HepG2 (cell line): ENCODE measurements at regions not wholly inside any gene's neighbourhood (a gene's known extent, or its start where the extent isn't known, plus 50 kb on each side); places are given as distances from the start of the nearest gene placed in this dataset.

Experiments used
- CEBPB ChIP-seq: IDR thresholded peaks from 2 replicates; pipeline ENCODE4 v1.6.1; 2011; ENCODE audit warnings: low read depth, low read length, improper control_type of control experiment, borderline replicate concordance
- DR1 ChIP-seq: sonication (generic); formaldehyde crosslinking; IDR thresholded peaks from 2 replicates; pipeline ENCODE4 v1.8.0; 2021; ENCODE audit warnings: mild to moderate bottlenecking, missing genetic modification reagents, inconsistent platforms
- ELF4 ChIP-seq: sonication (generic); formaldehyde crosslinking; IDR thresholded peaks from 2 replicates; pipeline ENCODE4 v1.5.0; 2020; ENCODE audit warnings: missing genetic modification reagents, mild to moderate bottlenecking, moderate library complexity, borderline replicate concordance
- ZNF354B ChIP-seq: sonication (generic); formaldehyde crosslinking; IDR thresholded peaks from 2 replicates; pipeline ENCODE4 v1.8.0; 2022; ENCODE audit warnings: mild to moderate bottlenecking, missing genetic modification reagents
- ZNF761 ChIP-seq: sonication (generic); formaldehyde crosslinking; conservative IDR thresholded peaks from 2 replicates; pipeline ENCODE4 v1.4.0; 2020; ENCODE audit warnings: mild to moderate bottlenecking, missing genetic modification reagents
- TF ChIP-seq, protein P1 (sequence below): fragments of 450-650 bp; IDR thresholded peaks from 2 replicates; pipeline ENCODE4 v1.6.1; 2017; ENCODE audit warnings: mild to moderate bottlenecking
- TF ChIP-seq, protein P2 (sequence below): sonication (generic); formaldehyde crosslinking; IDR thresholded peaks from 2 replicates; pipeline ENCODE4 v1.4.0; 2020; ENCODE audit warnings: missing genetic modification reagents
- TF ChIP-seq, protein P3 (sequence below): sonication (generic); formaldehyde crosslinking; IDR thresholded peaks from 2 replicates; pipeline ENCODE4 v1.5.1; 2020; ENCODE audit warnings: mild to moderate bottlenecking, missing genetic modification reagents, moderate library complexity
- TF ChIP-seq, protein P4 (sequence below): sonication (generic); formaldehyde crosslinking; IDR thresholded peaks from 2 replicates; pipeline ENCODE4 v1.5.1; 2020; ENCODE audit warnings: mild to moderate bottlenecking, missing genetic modification reagents

- TF ChIP-seq, protein P1, sequence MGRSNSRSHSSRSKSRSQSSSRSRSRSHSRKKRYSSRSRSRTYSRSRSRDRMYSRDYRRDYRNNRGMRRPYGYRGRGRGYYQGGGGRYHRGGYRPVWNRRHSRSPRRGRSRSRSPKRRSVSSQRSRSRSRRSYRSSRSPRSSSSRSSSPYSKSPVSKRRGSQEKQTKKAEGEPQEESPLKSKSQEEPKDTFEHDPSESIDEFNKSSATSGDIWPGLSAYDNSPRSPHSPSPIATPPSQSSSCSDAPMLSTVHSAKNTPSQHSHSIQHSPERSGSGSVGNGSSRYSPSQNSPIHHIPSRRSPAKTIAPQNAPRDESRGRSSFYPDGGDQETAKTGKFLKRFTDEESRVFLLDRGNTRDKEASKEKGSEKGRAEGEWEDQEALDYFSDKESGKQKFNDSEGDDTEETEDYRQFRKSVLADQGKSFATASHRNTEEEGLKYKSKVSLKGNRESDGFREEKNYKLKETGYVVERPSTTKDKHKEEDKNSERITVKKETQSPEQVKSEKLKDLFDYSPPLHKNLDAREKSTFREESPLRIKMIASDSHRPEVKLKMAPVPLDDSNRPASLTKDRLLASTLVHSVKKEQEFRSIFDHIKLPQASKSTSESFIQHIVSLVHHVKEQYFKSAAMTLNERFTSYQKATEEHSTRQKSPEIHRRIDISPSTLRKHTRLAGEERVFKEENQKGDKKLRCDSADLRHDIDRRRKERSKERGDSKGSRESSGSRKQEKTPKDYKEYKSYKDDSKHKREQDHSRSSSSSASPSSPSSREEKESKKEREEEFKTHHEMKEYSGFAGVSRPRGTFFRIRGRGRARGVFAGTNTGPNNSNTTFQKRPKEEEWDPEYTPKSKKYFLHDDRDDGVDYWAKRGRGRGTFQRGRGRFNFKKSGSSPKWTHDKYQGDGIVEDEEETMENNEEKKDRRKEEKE: no peak
- TF ChIP-seq, protein P2, sequence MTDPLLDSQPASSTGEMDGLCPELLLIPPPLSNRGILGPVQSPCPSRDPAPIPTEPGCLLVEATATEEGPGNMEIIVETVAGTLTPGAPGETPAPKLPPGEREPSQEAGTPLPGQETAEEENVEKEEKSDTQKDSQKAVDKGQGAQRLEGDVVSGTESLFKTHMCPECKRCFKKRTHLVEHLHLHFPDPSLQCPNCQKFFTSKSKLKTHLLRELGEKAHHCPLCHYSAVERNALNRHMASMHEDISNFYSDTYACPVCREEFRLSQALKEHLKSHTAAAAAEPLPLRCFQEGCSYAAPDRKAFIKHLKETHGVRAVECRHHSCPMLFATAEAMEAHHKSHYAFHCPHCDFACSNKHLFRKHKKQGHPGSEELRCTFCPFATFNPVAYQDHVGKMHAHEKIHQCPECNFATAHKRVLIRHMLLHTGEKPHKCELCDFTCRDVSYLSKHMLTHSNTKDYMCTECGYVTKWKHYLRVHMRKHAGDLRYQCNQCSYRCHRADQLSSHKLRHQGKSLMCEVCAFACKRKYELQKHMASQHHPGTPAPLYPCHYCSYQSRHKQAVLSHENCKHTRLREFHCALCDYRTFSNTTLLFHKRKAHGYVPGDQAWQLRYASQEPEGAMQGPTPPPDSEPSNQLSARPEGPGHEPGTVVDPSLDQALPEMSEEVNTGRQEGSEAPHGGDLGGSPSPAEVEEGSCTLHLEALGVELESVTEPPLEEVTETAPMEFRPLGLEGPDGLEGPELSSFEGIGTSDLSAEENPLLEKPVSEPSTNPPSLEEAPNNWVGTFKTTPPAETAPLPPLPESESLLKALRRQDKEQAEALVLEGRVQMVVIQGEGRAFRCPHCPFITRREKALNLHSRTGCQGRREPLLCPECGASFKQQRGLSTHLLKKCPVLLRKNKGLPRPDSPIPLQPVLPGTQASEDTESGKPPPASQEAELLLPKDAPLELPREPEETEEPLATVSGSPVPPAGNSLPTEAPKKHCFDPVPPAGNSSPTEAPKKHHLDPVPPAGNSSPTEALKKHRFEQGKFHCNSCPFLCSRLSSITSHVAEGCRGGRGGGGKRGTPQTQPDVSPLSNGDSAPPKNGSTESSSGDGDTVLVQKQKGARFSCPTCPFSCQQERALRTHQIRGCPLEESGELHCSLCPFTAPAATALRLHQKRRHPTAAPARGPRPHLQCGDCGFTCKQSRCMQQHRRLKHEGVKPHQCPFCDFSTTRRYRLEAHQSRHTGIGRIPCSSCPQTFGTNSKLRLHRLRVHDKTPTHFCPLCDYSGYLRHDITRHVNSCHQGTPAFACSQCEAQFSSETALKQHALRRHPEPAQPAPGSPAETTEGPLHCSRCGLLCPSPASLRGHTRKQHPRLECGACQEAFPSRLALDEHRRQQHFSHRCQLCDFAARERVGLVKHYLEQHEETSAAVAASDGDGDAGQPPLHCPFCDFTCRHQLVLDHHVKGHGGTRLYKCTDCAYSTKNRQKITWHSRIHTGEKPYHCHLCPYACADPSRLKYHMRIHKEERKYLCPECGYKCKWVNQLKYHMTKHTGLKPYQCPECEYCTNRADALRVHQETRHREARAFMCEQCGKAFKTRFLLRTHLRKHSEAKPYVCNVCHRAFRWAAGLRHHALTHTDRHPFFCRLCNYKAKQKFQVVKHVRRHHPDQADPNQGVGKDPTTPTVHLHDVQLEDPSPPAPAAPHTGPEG (CRISPR knock-in tag): no peak
- TF ChIP-seq DR1 (CRISPR knock-in tag) (no peak), ZNF354B (CRISPR knock-in tag) (no peak), ZNF761 (CRISPR knock-in tag) (no peak), CEBPB (no peak), ELF4 (CRISPR knock-in tag) (no peak)
- TF ChIP-seq, protein P3, sequence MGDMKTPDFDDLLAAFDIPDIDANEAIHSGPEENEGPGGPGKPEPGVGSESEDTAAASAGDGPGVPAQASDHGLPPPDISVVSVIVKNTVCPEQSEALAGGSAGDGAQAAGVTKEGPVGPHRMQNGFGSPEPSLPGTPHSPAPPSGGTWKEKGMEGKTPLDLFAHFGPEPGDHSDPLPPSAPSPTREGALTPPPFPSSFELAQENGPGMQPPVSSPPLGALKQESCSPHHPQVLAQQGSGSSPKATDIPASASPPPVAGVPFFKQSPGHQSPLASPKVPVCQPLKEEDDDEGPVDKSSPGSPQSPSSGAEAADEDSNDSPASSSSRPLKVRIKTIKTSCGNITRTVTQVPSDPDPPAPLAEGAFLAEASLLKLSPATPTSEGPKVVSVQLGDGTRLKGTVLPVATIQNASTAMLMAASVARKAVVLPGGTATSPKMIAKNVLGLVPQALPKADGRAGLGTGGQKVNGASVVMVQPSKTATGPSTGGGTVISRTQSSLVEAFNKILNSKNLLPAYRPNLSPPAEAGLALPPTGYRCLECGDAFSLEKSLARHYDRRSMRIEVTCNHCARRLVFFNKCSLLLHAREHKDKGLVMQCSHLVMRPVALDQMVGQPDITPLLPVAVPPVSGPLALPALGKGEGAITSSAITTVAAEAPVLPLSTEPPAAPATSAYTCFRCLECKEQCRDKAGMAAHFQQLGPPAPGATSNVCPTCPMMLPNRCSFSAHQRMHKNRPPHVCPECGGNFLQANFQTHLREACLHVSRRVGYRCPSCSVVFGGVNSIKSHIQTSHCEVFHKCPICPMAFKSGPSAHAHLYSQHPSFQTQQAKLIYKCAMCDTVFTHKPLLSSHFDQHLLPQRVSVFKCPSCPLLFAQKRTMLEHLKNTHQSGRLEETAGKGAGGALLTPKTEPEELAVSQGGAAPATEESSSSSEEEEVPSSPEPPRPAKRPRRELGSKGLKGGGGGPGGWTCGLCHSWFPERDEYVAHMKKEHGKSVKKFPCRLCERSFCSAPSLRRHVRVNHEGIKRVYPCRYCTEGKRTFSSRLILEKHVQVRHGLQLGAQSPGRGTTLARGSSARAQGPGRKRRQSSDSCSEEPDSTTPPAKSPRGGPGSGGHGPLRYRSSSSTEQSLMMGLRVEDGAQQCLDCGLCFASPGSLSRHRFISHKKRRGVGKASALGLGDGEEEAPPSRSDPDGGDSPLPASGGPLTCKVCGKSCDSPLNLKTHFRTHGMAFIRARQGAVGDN (CRISPR knock-in tag): no peak
- TF ChIP-seq, protein P4, sequence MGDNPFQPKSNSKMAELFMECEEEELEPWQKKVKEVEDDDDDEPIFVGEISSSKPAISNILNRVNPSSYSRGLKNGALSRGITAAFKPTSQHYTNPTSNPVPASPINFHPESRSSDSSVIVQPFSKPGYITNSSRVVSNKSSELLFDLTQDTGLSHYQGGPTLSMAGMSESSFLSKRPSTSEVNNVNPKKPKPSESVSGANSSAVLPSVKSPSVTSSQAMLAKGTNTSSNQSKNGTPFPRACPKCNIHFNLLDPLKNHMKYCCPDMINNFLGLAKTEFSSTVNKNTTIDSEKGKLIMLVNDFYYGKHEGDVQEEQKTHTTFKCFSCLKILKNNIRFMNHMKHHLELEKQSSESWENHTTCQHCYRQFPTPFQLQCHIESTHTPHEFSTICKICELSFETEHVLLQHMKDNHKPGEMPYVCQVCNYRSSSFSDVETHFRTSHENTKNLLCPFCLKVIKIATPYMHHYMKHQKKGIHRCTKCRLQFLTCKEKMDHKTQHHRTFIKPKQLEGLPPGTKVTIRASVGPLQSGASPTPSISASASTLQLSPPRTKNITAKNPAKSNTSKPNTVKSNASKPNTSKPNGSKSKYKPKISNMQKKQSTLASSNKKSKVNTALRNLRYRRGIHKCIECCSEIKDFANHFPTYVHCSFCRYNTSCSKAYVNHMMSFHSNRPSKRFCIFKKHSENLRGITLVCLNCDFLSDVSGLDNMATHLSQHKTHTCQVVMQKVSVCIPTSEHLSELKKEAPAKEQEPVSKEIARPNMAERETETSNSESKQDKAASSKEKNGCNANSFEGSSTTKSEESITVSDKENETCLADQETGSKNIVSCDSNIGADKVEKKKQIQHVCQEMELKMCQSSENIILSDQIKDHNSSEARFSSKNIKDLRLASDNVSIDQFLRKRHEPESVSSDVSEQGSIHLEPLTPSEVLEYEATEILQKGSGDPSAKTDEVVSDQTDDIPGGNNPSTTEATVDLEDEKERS (CRISPR knock-in tag): no peak
Measured at GRCh38 chr4:104716584-104716983, 221.9 kb upstream of the CXXC4 start (continued).
